ENCODE measurements at regions not wholly inside any gene's neighbourhood (a gene's known extent, or its start where the extent isn't known, plus 50 kb on each side); places are given as distances from the start of the nearest gene placed in this dataset.

DNA sequence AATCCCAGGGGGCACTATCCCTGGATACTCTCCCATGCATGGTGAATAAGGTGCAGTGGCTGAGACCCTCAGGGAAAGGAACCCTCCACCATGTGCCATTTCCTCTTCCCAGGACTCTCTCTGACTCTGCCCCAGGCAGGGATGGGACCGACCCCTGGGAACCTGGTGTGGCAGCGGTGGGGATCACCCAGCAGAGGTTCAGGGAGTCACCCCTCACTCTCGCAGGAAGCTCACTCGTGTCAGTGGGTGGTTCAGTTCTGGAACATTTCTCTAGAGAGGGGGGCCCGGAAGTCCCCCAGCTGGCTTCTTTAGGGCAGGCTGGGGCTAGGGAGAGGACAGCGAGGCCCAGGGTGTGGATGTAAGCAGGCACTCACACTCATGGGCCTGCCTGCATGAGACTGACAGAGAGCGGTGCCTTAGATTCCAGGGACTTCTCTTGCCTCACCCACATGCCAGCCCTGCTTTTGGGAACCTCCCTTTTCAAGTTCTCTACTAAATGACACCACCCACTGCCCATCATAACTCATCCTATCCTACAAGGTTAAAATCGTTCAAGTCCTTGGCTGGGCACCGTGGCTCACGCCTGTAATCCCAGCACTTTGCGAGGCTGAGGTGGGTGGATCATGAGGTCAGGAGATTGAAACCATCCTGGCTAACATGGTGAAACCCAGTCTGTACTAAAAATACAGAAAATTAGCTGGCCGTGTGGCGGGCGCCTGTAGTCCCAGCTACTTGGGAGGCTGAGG is 109.7 kb upstream of the SDK2 start:
- no peaks in the 10 kb centered on the region for H4K20me1 ChIP-seq (ENCODE audit: insufficient read depth, low read length)
- H3K36me3 ChIP-seq (replicated peaks; ENCODE audit: insufficient read depth, low read length) = no peaks in the 10 kb centered on the region
- peaks cover 88% of the 10 kb centered on the region for H3K27me3 ChIP-seq (replicated peaks; ENCODE audit: insufficient read depth, low read length)
- no peak overlapping the region for H3K27ac ChIP-seq (ENCODE audit: low read length)
- H3K9ac ChIP-seq (ENCODE audit: low read length) = no peak overlapping the region
- no peak overlapping the region for H3K4me2 ChIP-seq (ENCODE audit: low read depth, low read length)
- DNase-seq = no peak
- no peaks in the 10 kb centered on the region for H3K9me3 ChIP-seq (replicated peaks; ENCODE audit: insufficient read depth, low read length)
- H3K9me2 ChIP-seq (replicated peaks; ENCODE audit: insufficient read depth, low read length) = no peaks in the 10 kb centered on the region
- H3K79me2 ChIP-seq (ENCODE audit: low read length) = no peaks in the 10 kb centered on the region
- no peak for TF ChIP-seq EZH2phosphoT487 (IDR thresholded peaks at IDR 0.05; ENCODE audit: low read length)
- no peak for TF ChIP-seq CTCF (IDR thresholded peaks at IDR 0.05; ENCODE audit: low read length)
- TF ChIP-seq EZH2 (optimal IDR thresholded peaks at IDR 0.05; ENCODE audit: low read depth, low read length) = no peak
- H3K4me1 ChIP-seq (ENCODE audit: low read length) = no peaks in the 10 kb centered on the region
- no peak overlapping the region for H3K4me3 ChIP-seq (ENCODE audit: low read length)
- H2AFZ ChIP-seq (ENCODE audit: low read length) = no peak overlapping the region
- no peaks in the 10 kb centered on the region for H3F3A ChIP-seq (ENCODE audit: insufficient read depth, low read length)

GRCh38 chr17:73754886-73755400 is 110.7 kb upstream of the SDK2 start:
- TF ChIP-seq EZH2phosphoT487 (IDR thresholded peaks at IDR 0.05; ENCODE audit: low read length) (no peak), CTCF (IDR thresholded peaks at IDR 0.05; ENCODE audit: low read length) (no peak), EZH2 (optimal IDR thresholded peaks at IDR 0.05; ENCODE audit: low read depth, low read length) (no peak)
- no peaks in the 10 kb centered on the region for H3K9me3 ChIP-seq (replicated peaks; ENCODE audit: insufficient read depth, low read length)
- no peaks in the 10 kb centered on the region for H4K20me1 ChIP-seq (ENCODE audit: insufficient read depth, low read length)
- no peaks in the 10 kb centered on the region for H3K4me1 ChIP-seq (ENCODE audit: low read length)
- H3K79me2 ChIP-seq (ENCODE audit: low read length) = no peaks in the 10 kb centered on the region
- H3F3A ChIP-seq (ENCODE audit: insufficient read depth, low read length) = no peaks in the 10 kb centered on the region
- no peak overlapping the region for H3K27ac ChIP-seq (ENCODE audit: low read length)
- H2AFZ ChIP-seq (ENCODE audit: low read length) = no peak overlapping the region
- H3K9ac ChIP-seq (ENCODE audit: low read length) = no peak overlapping the region
- no peak overlapping the region for H3K4me2 ChIP-seq (ENCODE audit: low read depth, low read length)
- H3K36me3 ChIP-seq (replicated peaks; ENCODE audit: insufficient read depth, low read length) = no peaks in the 10 kb centered on the region
- H3K9me2 ChIP-seq (replicated peaks; ENCODE audit: insufficient read depth, low read length) = no peaks in the 10 kb centered on the region
- H3K4me3 ChIP-seq (ENCODE audit: low read length) = no peak overlapping the region
- no peak for DNase-seq
- H3K27me3 ChIP-seq (replicated peaks; ENCODE audit: insufficient read depth, low read length) = peaks cover 91% of the 10 kb centered on the region

GRCh38 chr17:73757420-73757819 is 113.2 kb upstream of the SDK2 start:
- Histone ChIP-seq H3K27ac (ENCODE audit: low read length) (no peak overlapping the region), H4K20me1 (ENCODE audit: insufficient read depth, low read length) (no peaks in the 10 kb centered on the region), H3K9me3 (replicated peaks; ENCODE audit: insufficient read depth, low read length) (no peaks in the 10 kb centered on the region), H3K4me2 (ENCODE audit: low read depth, low read length) (no peak overlapping the region), H3K4me3 (ENCODE audit: low read length) (no peak overlapping the region), H3K9ac (ENCODE audit: low read length) (no peak overlapping the region), H3K79me2 (ENCODE audit: low read length) (no peaks in the 10 kb centered on the region), H3K36me3 (replicated peaks; ENCODE audit: insufficient read depth, low read length) (no peaks in the 10 kb centered on the region), H2AFZ (ENCODE audit: low read length) (no peak overlapping the region), H3K9me2 (replicated peaks; ENCODE audit: insufficient read depth, low read length) (no peaks in the 10 kb centered on the region), H3K27me3 (replicated peaks; ENCODE audit: insufficient read depth, low read length) (peaks cover 93% of the 10 kb centered on the region), H3F3A (ENCODE audit: insufficient read depth, low read length) (no peaks in the 10 kb centered on the region), H3K4me1 (ENCODE audit: low read length) (no peaks in the 10 kb centered on the region)
- TF ChIP-seq EZH2 (optimal IDR thresholded peaks at IDR 0.05; ENCODE audit: low read depth, low read length) (no peak), CTCF (IDR thresholded peaks at IDR 0.05; ENCODE audit: low read length) (no peak), EZH2phosphoT487 (IDR thresholded peaks at IDR 0.05; ENCODE audit: low read length) (no peak)
- DNase-seq = no peak

All from MM.1S (cell line).